ENCODE measurements at regions not wholly inside any gene's neighbourhood (a gene's known extent, or its start where the extent isn't known, plus 50 kb on each side); places are given as distances from the start of the nearest gene placed in this dataset.

DNA sequence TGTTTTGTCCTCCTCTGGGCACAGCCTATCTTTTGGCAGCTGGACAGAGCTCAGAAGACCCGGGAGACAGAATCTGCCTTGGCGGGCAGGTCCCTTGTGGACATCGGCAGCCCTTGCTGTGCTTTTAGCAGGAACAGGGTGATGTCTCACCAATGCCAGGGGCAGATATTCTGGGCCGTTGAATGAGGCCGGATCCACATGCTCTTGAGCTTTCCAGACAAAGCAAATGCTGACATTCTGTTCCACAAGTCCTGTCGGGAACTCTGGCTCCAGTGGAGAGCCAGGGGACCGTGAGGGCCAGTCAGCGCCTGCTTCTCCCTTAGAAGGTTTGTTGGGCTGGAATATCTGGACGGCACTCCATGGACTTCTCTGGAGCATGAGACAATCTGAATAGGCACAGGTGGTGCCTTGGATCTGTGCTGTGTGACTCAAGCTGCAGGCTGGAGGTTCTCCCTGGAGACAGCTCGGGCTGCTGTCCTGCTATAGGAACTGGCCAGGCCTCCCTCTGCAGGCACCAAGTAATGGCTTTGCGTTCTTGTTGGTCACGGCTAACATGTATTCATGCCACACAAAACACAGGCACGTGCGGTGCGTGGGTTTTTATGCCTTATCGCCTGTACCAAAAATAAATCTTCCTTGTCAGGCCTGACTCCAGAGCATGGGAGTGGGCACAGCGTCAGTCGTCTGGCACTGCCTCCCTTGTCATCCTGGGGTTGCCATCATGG is 80.3 kb downstream of the GADD45G start:
- DNase-seq (ENCODE audit: low spot score) = no peak
- ChIA-PET POLR2A (ENCODE audit: low non-redundant PET) (no interaction called here), CTCF (no interaction called here)
- intact Hi-C loops (cut with micrococcal nuclease; ENCODE audit: unreplicated experiment) = no loop called here
- no peak for TF ChIP-seq EZH2 (IDR thresholded peaks at IDR 0.05; ENCODE audit: borderline replicate concordance, low read depth, low read length, poor library complexity, severe bottlenecking)
- TF ChIP-seq, protein P1, sequence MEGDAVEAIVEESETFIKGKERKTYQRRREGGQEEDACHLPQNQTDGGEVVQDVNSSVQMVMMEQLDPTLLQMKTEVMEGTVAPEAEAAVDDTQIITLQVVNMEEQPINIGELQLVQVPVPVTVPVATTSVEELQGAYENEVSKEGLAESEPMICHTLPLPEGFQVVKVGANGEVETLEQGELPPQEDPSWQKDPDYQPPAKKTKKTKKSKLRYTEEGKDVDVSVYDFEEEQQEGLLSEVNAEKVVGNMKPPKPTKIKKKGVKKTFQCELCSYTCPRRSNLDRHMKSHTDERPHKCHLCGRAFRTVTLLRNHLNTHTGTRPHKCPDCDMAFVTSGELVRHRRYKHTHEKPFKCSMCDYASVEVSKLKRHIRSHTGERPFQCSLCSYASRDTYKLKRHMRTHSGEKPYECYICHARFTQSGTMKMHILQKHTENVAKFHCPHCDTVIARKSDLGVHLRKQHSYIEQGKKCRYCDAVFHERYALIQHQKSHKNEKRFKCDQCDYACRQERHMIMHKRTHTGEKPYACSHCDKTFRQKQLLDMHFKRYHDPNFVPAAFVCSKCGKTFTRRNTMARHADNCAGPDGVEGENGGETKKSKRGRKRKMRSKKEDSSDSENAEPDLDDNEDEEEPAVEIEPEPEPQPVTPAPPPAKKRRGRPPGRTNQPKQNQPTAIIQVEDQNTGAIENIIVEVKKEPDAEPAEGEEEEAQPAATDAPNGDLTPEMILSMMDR (conservative IDR thresholded peaks at IDR 0.05; ENCODE audit: low read depth, low read length) = no peak
- Histone ChIP-seq H3K4me3 (ENCODE audit: low read depth, low read length, poor library complexity, severe bottlenecking) (no peak overlapping the region), H3K27ac (ENCODE audit: low read depth, low read length, poor library complexity, severe bottlenecking) (no peak overlapping the region), H3K36me3 (ENCODE audit: insufficient read depth, low read length, poor library complexity, severe bottlenecking) (no peaks in the 10 kb centered on the region), H3K9me3 (ENCODE audit: low read depth, low read length, poor library complexity, severe bottlenecking) (no peaks in the 10 kb centered on the region), H3K27me3 (replicated peaks; ENCODE audit: insufficient read depth, low read depth, low read length, poor library complexity) (no peaks in the 10 kb centered on the region), H3K4me1 (ENCODE audit: insufficient read depth, low read length, poor library complexity, severe bottlenecking) (no peaks in the 10 kb centered on the region)
- BruUV-seq (replicated peaks) = no TSS peak

DNA sequence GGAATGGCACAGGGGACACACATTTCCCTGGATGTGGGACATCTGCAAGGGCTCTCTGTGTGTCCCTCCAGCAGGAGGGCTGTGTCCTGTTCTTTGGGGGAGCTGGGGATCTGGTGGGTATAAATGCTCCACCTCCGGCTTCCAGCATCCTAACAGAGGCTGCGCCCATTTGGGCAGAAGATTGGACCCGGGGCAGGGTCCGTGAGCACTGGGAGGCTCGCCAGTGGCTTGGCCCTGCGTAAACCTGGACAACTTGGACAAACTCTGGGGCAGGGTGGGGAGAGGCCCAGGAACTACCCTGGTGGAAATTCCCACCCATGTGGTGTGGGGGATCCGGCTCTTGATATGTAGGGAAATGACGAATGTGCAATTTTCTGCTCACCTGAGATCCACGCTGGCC is 80.9 kb downstream of the GADD45G start:
- ChIA-PET CTCF (no interaction called here), POLR2A (ENCODE audit: low non-redundant PET) (no interaction called here)

DNA sequence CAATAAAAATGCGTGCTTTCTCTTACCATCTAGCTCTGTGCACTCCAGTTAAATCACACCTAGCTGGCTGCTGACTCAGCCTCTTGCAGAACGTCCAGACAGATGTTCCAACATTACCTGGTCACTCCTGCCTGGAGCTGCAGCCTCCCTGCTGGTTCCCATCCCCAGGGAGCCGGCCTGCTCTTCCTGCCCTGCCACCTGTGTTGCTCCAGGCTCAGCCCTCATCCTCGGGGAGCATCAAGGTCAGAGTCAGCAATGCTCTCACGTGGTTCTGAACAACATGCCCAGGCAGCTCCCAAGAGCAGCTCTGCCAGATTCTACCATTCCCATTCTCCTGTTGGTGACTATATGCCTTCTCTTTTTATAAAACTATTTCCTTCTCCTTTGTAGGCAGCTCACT is 81.3 kb downstream of the GADD45G start:
- Histone ChIP-seq H3K4me3 (ENCODE audit: low read depth, low read length, poor library complexity, severe bottlenecking) (no peak overlapping the region), H3K27me3 (replicated peaks; ENCODE audit: insufficient read depth, low read depth, low read length, poor library complexity) (no peaks in the 10 kb centered on the region), H3K9me3 (ENCODE audit: low read depth, low read length, poor library complexity, severe bottlenecking) (no peaks in the 10 kb centered on the region), H3K36me3 (ENCODE audit: insufficient read depth, low read length, poor library complexity, severe bottlenecking) (no peaks in the 10 kb centered on the region), H3K27ac (ENCODE audit: low read depth, low read length, poor library complexity, severe bottlenecking) (no peak overlapping the region), H3K4me1 (ENCODE audit: insufficient read depth, low read length, poor library complexity, severe bottlenecking) (no peaks in the 10 kb centered on the region)
- no peak for DNase-seq (ENCODE audit: low spot score)
- CTCF ChIA-PET = no interaction called here
- intact Hi-C loops (cut with micrococcal nuclease; ENCODE audit: unreplicated experiment) = no loop called here
- TF ChIP-seq, protein P1 (conservative IDR thresholded peaks at IDR 0.05; ENCODE audit: low read depth, low read length) = no peak
- no peak for TF ChIP-seq EZH2 (IDR thresholded peaks at IDR 0.05; ENCODE audit: borderline replicate concordance, low read depth, low read length, poor library complexity, severe bottlenecking)
- POLR2A ChIA-PET (ENCODE audit: low non-redundant PET) = no interaction called here
- BruUV-seq (replicated peaks) = no TSS peak

More for the DNA sequence above, 80.9 kb downstream of the GADD45G start:
- Histone ChIP-seq H3K27me3 (replicated peaks; ENCODE audit: insufficient read depth, low read depth, low read length, poor library complexity) (no peaks in the 10 kb centered on the region), H3K4me1 (ENCODE audit: insufficient read depth, low read length, poor library complexity, severe bottlenecking) (no peaks in the 10 kb centered on the region), H3K4me3 (ENCODE audit: low read depth, low read length, poor library complexity, severe bottlenecking) (no peak overlapping the region), H3K36me3 (ENCODE audit: insufficient read depth, low read length, poor library complexity, severe bottlenecking) (no peaks in the 10 kb centered on the region), H3K9me3 (ENCODE audit: low read depth, low read length, poor library complexity, severe bottlenecking) (no peaks in the 10 kb centered on the region), H3K27ac (ENCODE audit: low read depth, low read length, poor library complexity, severe bottlenecking) (no peak overlapping the region)
- no peak for TF ChIP-seq EZH2 (IDR thresholded peaks at IDR 0.05; ENCODE audit: borderline replicate concordance, low read depth, low read length, poor library complexity, severe bottlenecking)
- TF ChIP-seq, protein P1 (conservative IDR thresholded peaks at IDR 0.05; ENCODE audit: low read depth, low read length) = no peak
- intact Hi-C loops (cut with micrococcal nuclease; ENCODE audit: unreplicated experiment) = no loop called here
- DNase-seq (ENCODE audit: low spot score) = no peak
- BruUV-seq (replicated peaks) = no TSS peak
